ENCODE measurements at regions not wholly inside any gene's neighbourhood (a gene's known extent, or its start where the extent isn't known, plus 50 kb on each side); places are given as distances from the start of the nearest gene placed in this dataset.

- H4K20me1 ChIP-seq (ENCODE audit: insufficient read depth, low read length) = no peaks in the 10 kb centered on the region
- DNase-seq = no peak
- H3K9me3 ChIP-seq (replicated peaks; ENCODE audit: insufficient read depth, low read length) = no peaks in the 10 kb centered on the region
- no peaks in the 10 kb centered on the region for H3K36me3 ChIP-seq (replicated peaks; ENCODE audit: insufficient read depth, low read length)
- H3F3A ChIP-seq (ENCODE audit: insufficient read depth, low read length) = no peaks in the 10 kb centered on the region
- no peaks in the 10 kb centered on the region for H3K4me1 ChIP-seq (ENCODE audit: low read length)
- H3K27ac ChIP-seq (ENCODE audit: low read length) = no peak overlapping the region
- H3K9ac ChIP-seq (ENCODE audit: low read length) = no peak overlapping the region
- TF ChIP-seq CTCF (IDR thresholded peaks at IDR 0.05; ENCODE audit: low read length) (no peak), EZH2phosphoT487 (IDR thresholded peaks at IDR 0.05; ENCODE audit: low read length) (no peak), EZH2 (optimal IDR thresholded peaks at IDR 0.05; ENCODE audit: low read depth, low read length) (no peak)
- no peak overlapping the region for H2AFZ ChIP-seq (ENCODE audit: low read length)
- H3K27me3 ChIP-seq (replicated peaks; ENCODE audit: insufficient read depth, low read length) = no peaks in the 10 kb centered on the region
- H3K4me3 ChIP-seq (ENCODE audit: low read length) = no peak overlapping the region
- no peaks in the 10 kb centered on the region for H3K79me2 ChIP-seq (ENCODE audit: low read length)
- no peak overlapping the region for H3K4me2 ChIP-seq (ENCODE audit: low read depth, low read length)
- no peaks in the 10 kb centered on the region for H3K9me2 ChIP-seq (replicated peaks; ENCODE audit: insufficient read depth, low read length)
Measured at GRCh38 chr2:195316486-195316885, 340.5 kb upstream of the SLC39A10 start.

GRCh38 chr2:195313962-195314361 is 343.1 kb upstream of the SLC39A10 start:
- no peak for TF ChIP-seq CTCF (IDR thresholded peaks at IDR 0.05; ENCODE audit: low read length)
- TF ChIP-seq EZH2phosphoT487 (IDR thresholded peaks at IDR 0.05; ENCODE audit: low read length) = no peak
- no peak for TF ChIP-seq EZH2 (optimal IDR thresholded peaks at IDR 0.05; ENCODE audit: low read depth, low read length)
- Histone ChIP-seq H3F3A (ENCODE audit: insufficient read depth, low read length) (no peaks in the 10 kb centered on the region), H4K20me1 (ENCODE audit: insufficient read depth, low read length) (no peaks in the 10 kb centered on the region), H3K4me1 (ENCODE audit: low read length) (no peaks in the 10 kb centered on the region), H3K9me2 (replicated peaks; ENCODE audit: insufficient read depth, low read length) (no peaks in the 10 kb centered on the region), H3K4me3 (ENCODE audit: low read length) (no peak overlapping the region), H3K9me3 (replicated peaks; ENCODE audit: insufficient read depth, low read length) (no peaks in the 10 kb centered on the region), H3K27ac (ENCODE audit: low read length) (no peak overlapping the region), H3K79me2 (ENCODE audit: low read length) (no peaks in the 10 kb centered on the region), H2AFZ (ENCODE audit: low read length) (no peak overlapping the region), H3K9ac (ENCODE audit: low read length) (no peak overlapping the region), H3K27me3 (replicated peaks; ENCODE audit: insufficient read depth, low read length) (no peaks in the 10 kb centered on the region), H3K36me3 (replicated peaks; ENCODE audit: insufficient read depth, low read length) (no peaks in the 10 kb centered on the region), H3K4me2 (ENCODE audit: low read depth, low read length) (no peak overlapping the region)
- DNase-seq = no peak

- Histone ChIP-seq H3K9me3 (replicated peaks; ENCODE audit: insufficient read depth, low read length) (no peaks in the 10 kb centered on the region), H3K27ac (ENCODE audit: low read length) (no peak overlapping the region), H3F3A (ENCODE audit: insufficient read depth, low read length) (no peaks in the 10 kb centered on the region), H3K79me2 (ENCODE audit: low read length) (no peaks in the 10 kb centered on the region), H3K9me2 (replicated peaks; ENCODE audit: insufficient read depth, low read length) (no peaks in the 10 kb centered on the region), H3K4me2 (ENCODE audit: low read depth, low read length) (no peak overlapping the region), H3K27me3 (replicated peaks; ENCODE audit: insufficient read depth, low read length) (no peaks in the 10 kb centered on the region), H3K4me3 (ENCODE audit: low read length) (no peak overlapping the region), H3K9ac (ENCODE audit: low read length) (no peak overlapping the region), H4K20me1 (ENCODE audit: insufficient read depth, low read length) (no peaks in the 10 kb centered on the region), H3K4me1 (ENCODE audit: low read length) (no peaks in the 10 kb centered on the region), H2AFZ (ENCODE audit: low read length) (no peak overlapping the region), H3K36me3 (replicated peaks; ENCODE audit: insufficient read depth, low read length) (no peaks in the 10 kb centered on the region)
- no peak for DNase-seq
- TF ChIP-seq CTCF (IDR thresholded peaks at IDR 0.05; ENCODE audit: low read length) (no peak), EZH2phosphoT487 (IDR thresholded peaks at IDR 0.05; ENCODE audit: low read length) (no peak), EZH2 (optimal IDR thresholded peaks at IDR 0.05; ENCODE audit: low read depth, low read length) (no peak)
Measured at GRCh38 chr2:195312662-195313061, 344.4 kb upstream of the SLC39A10 start.
